Right lobe of liver (tissue), 4 donors: ENCODE measurements at regions not wholly inside any gene's neighbourhood (a gene's known extent, or its start where the extent isn't known, plus 50 kb on each side); places are given as distances from the start of the nearest gene placed in this dataset.

Experiments used
- CTCF ChIP-seq, 4 donors: fragments of 200-600 bp in 3 of 4; fragments of 450-650 bp in 1 of 4; IDR thresholded peaks; one replicate each; pipeline versions ENCODE4 v1.5.1 to v1.8.0; 2016 to 2022; ENCODE audit warnings: antibody characterized with exemption in 4 of 4, mild to moderate bottlenecking in 2 of 4
- POLR2A ChIP-seq: fragments of 450-650 bp; IDR thresholded peaks from one replicate; pipeline ENCODE4 v1.6.1; 2017; ENCODE audit warnings: antibody characterized with exemption, mild to moderate bottlenecking
- donor health status: DM: no; HTN: no; CAD: no.
- donor health status: DM: no; HTN: no; CAD: no.
- donor health status: DM: no; HTN: yes; CAD: no.

- no peak for TF ChIP-seq CTCF (IDR thresholded peaks at IDR 0.05)
- no peak for TF ChIP-seq POLR2A
Measured at GRCh38 chr14:76298896-76299295, 77.0 kb upstream of the ESRRB start.
